ENCODE measurements at regions not wholly inside any gene's neighbourhood (a gene's known extent, or its start where the extent isn't known, plus 50 kb on each side); places are given as distances from the start of the nearest gene placed in this dataset.

- no peak for TF ChIP-seq REST (IDR thresholded peaks at IDR 0.05; ENCODE audit: insufficient replicate concordance, low read depth)
- no peak for TF ChIP-seq POLR2AphosphoS5 (IDR thresholded peaks at IDR 0.05; ENCODE audit: low read depth)
- TF ChIP-seq SPI1 (IDR thresholded peaks at IDR 0.05; ENCODE audit: borderline replicate concordance, low read depth): no peak
- no peak for TF ChIP-seq GABPA (IDR thresholded peaks at IDR 0.05; ENCODE audit: low read depth)
- TF ChIP-seq CTCF (IDR thresholded peaks at IDR 0.05; ENCODE audit: insufficient read depth, low read length): no peak
- Histone ChIP-seq H3K27me3 (ENCODE audit: insufficient read depth, poor library complexity, severe bottlenecking) (peaks cover 2% of the 10 kb centered on the region), H3K27ac (replicated peaks) (no peak overlapping the region), H3K4me3 (replicated peaks; ENCODE audit: insufficient read depth, low read length) (no peak overlapping the region)
- no peak for DNase-seq (ENCODE audit: low read depth in 1 of 2, low spot score in 1 of 2)
Observed at GRCh38 chr2:20900052-20900636, 77.2 kb upstream of the LDAH start.

- DNase-seq (ENCODE audit: low read depth in 1 of 2, low spot score in 1 of 2): no peak
- H3K27me3 ChIP-seq (ENCODE audit: insufficient read depth, poor library complexity, severe bottlenecking): peaks cover 2% of the 10 kb centered on the region
- no peak overlapping the region for H3K27ac ChIP-seq (replicated peaks)
- H3K4me3 ChIP-seq (replicated peaks; ENCODE audit: insufficient read depth, low read length): no peak overlapping the region
- TF ChIP-seq CTCF (IDR thresholded peaks at IDR 0.05; ENCODE audit: insufficient read depth, low read length) (no peak), SPI1 (IDR thresholded peaks at IDR 0.05; ENCODE audit: borderline replicate concordance, low read depth) (no peak), POLR2AphosphoS5 (IDR thresholded peaks at IDR 0.05; ENCODE audit: low read depth) (no peak), GABPA (IDR thresholded peaks at IDR 0.05; ENCODE audit: low read depth) (no peak), REST (IDR thresholded peaks at IDR 0.05; ENCODE audit: insufficient replicate concordance, low read depth) (no peak)
Observed at GRCh38 chr2:20897874-20898453, 75.1 kb upstream of the LDAH start.

GRCh38 chr2:20897047-20897446 is 74.1 kb upstream of the LDAH start:
- H3K27ac ChIP-seq (replicated peaks): no peak overlapping the region
- TF ChIP-seq SPI1 (IDR thresholded peaks at IDR 0.05; ENCODE audit: borderline replicate concordance, low read depth) (no peak), POLR2AphosphoS5 (IDR thresholded peaks at IDR 0.05; ENCODE audit: low read depth) (no peak), CTCF (IDR thresholded peaks at IDR 0.05; ENCODE audit: insufficient read depth, low read length) (no peak), REST (IDR thresholded peaks at IDR 0.05; ENCODE audit: insufficient replicate concordance, low read depth) (no peak), GABPA (IDR thresholded peaks at IDR 0.05; ENCODE audit: low read depth) (no peak)
- H3K4me3 ChIP-seq (replicated peaks; ENCODE audit: insufficient read depth, low read length): no peak overlapping the region
- H3K27me3 ChIP-seq (ENCODE audit: insufficient read depth, poor library complexity, severe bottlenecking): peaks cover 2% of the 10 kb centered on the region
- no peak for DNase-seq (ENCODE audit: low read depth in 1 of 2, low spot score in 1 of 2)

Measured in HL-60 (cell line).